Heart left ventricle (tissue), 13 donors: ENCODE measurements at regions not wholly inside any gene's neighbourhood (a gene's known extent, or its start where the extent isn't known, plus 50 kb on each side); places are given as distances from the start of the nearest gene placed in this dataset.

Experiments used
- POLR2A ChIP-seq, 2 donors: fragments of 450-650 bp; IDR thresholded peaks; one replicate each; pipeline ENCODE4 v1.6.1; 2017; ENCODE audit warnings: antibody characterized with exemption in 2 of 2, mild to moderate bottlenecking in 2 of 2, moderate library complexity in 2 of 2
- TF ChIP-seq, protein P1 (sequence below), 12 donors: fragments of 200-600 bp; sonication (generic) in 4 of 12; IDR thresholded peaks; one replicate each; pipeline versions ENCODE4 v1.5.0 to v1.8.0; 2018 to 2022; ENCODE audit warnings: antibody characterized with exemption in 12 of 12, mild to moderate bottlenecking in 5 of 12
- donor health status: ischemic (EF 13 %, LVEDD 7.1; RV severe dilation, severe dysfunction).
- donor health status: DM: no; HTN: yes; CAD: no.
- donor health status: DM: no; HTN: no; CAD: no.
- donor health status: ischemic (EF 25% LVEDD 6.9; RV normal size, moderate dysfunction).
- donor health status: ischemic (EF 25% LVEDD 5.7; RV mildly dilated, moderate dysfunction).
- donor health status: ischemic (EF 35%, LVEDD 5.7; RV mildly dilated, moderate dysfunction).
- donor health status: nonischemic (EF 11% LVEDD 7.7; RV severe dilation, severe dysfunction).
- donor health status: DM: yes; HTN: yes; CAD: no.
- donor health status: PGD.
- donor health status: ischemic (EF 29% LVEDD 5.4; RV normal size, mild dysfunction).
- donor health status: nonischemic (EF 23%, LVEDD 6.1; RV moderate dilation, normal function).

DNA sequence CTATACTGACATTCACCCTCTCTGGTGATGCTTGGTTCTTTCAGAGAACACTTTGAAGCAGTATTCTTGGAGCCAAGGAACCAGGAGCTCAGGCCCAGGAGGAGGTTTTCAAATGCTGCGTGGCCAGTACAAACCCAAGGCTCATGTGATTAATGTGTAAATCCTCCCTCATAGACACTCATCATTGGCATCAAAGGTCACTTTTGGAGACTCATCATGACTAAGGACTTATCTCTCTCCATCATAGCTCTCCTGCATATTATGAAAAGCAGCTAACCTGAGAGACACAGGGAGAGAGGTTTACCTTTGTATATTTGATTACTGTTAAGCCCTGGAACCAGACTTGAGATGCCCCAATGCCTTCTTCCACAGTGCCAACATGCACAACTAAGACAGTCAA is 115.3 kb upstream of the SRD5A2 start:
- TF ChIP-seq, protein P1, sequence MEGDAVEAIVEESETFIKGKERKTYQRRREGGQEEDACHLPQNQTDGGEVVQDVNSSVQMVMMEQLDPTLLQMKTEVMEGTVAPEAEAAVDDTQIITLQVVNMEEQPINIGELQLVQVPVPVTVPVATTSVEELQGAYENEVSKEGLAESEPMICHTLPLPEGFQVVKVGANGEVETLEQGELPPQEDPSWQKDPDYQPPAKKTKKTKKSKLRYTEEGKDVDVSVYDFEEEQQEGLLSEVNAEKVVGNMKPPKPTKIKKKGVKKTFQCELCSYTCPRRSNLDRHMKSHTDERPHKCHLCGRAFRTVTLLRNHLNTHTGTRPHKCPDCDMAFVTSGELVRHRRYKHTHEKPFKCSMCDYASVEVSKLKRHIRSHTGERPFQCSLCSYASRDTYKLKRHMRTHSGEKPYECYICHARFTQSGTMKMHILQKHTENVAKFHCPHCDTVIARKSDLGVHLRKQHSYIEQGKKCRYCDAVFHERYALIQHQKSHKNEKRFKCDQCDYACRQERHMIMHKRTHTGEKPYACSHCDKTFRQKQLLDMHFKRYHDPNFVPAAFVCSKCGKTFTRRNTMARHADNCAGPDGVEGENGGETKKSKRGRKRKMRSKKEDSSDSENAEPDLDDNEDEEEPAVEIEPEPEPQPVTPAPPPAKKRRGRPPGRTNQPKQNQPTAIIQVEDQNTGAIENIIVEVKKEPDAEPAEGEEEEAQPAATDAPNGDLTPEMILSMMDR (IDR thresholded peaks at IDR 0.05) = no peak
- no peak for TF ChIP-seq POLR2A (IDR thresholded peaks at IDR 0.05)
